ENCODE measurements at regions not wholly inside any gene's neighbourhood (a gene's known extent, or its start where the extent isn't known, plus 50 kb on each side); places are given as distances from the start of the nearest gene placed in this dataset.

- TF ChIP-seq POLR2AphosphoS5 (IDR thresholded peaks at IDR 0.05; ENCODE audit: low read depth, low read length) = no peak
- TF ChIP-seq TAF1 (IDR thresholded peaks at IDR 0.05; ENCODE audit: borderline replicate concordance, insufficient read depth, low read length) = no peak
These were observed 66.2 kb upstream of the CNTLN start for GRCh38 chr9:17068671-17069070.
